Upper lobe of left lung (tissue), 6 donors: ENCODE measurements at regions not wholly inside any gene's neighbourhood (a gene's known extent, or its start where the extent isn't known, plus 50 kb on each side); places are given as distances from the start of the nearest gene placed in this dataset.
"Not testable (repeated sequence)": the region's sequence is repeated elsewhere in the genome, so short reads cannot be mapped to it uniquely, and the experiment has no call there.

Experiments used
- ATAC-seq, 2 donors: fragments of 200-7000 bp; cut with Tn5 transposase; one replicate each; pipeline ENCODE4 v1.9.1; 2022; ENCODE audit warnings: mild to moderate bottlenecking in 2 of 2, moderate library complexity in 2 of 2; ENCODE audit not compliant: low FRiP score in 2 of 2
- DNase-seq, 2 donors: peaks; one replicate each; pipeline ENCODE4 v3.0.0-alpha.2; 2019 to 2020
- H3K27ac ChIP-seq, 4 donors: fragments of 200-600 bp; sonication (generic); one replicate each; pipeline ENCODE4 v1.5.1; 2016 to 2019
- H3K27me3 ChIP-seq, 4 donors: fragments of 200-600 bp; sonication (generic); one replicate each; pipeline ENCODE4 v1.5.1; 2017 to 2019
- H3K36me3 ChIP-seq, 4 donors: fragments of 200-600 bp; sonication (generic); one replicate each; pipeline ENCODE4 v1.5.1; 2016 to 2019
- H3K4me1 ChIP-seq, 4 donors: fragments of 200-600 bp; sonication (generic); one replicate each; pipeline ENCODE4 v1.5.1; 2018 to 2019
- H3K4me3 ChIP-seq, 4 donors: fragments of 200-600 bp; sonication (generic); one replicate each; pipeline ENCODE4 v1.5.1; 2017 to 2019; ENCODE audit warnings: mild to moderate bottlenecking in 2 of 4, moderate library complexity in 1 of 4
- H3K9me3 ChIP-seq, 4 donors: fragments of 200-600 bp; sonication (generic); one replicate each; pipeline ENCODE4 v1.5.1; 2018 to 2019
- CTCF ChIP-seq, 6 experiments: fragments of 450-650 bp in 4 of 6; fragments of 200-600 bp in 2 of 6; sonication (generic) in 2 of 6; IDR thresholded peaks; one replicate each; pipeline ENCODE4 v1.5.1; 2016 to 2019; ENCODE audit warnings: antibody characterized with exemption in 6 of 6
- EP300 ChIP-seq, 4 donors: sonication (generic); formaldehyde crosslinking; IDR thresholded peaks; one replicate each; pipeline ENCODE4 v1.5.1; 2017; ENCODE audit warnings: antibody characterized with exemption in 4 of 4, control low read depth in 2 of 4
- POLR2A ChIP-seq, 4 donors: fragments of 450-650 bp; IDR thresholded peaks; one replicate each; pipeline ENCODE4 v1.5.1; 2016 to 2017; ENCODE audit warnings: antibody characterized with exemption in 4 of 4, mild to moderate bottlenecking in 2 of 4
- POLR2AphosphoS5 ChIP-seq, 2 donors: sonication (generic); formaldehyde crosslinking; IDR thresholded peaks; one replicate each; pipeline ENCODE4 v1.5.1; 2017; ENCODE audit warnings: antibody characterized with exemption in 2 of 2
- WGBS, 2 donors: methylation state at CpG; one replicate each; pipeline ENCODE4 v1.1.5; 2017 to 2018; 5-methylcytosine and 5-hydroxymethylcytosine counted together
- donor health status: DM: no; HTN: no; CAD: no; lungs with moderate emphysema.
- donor health status: DM: no; HTN: yes; CAD: no; lungs with severe emphysema.

DNA sequence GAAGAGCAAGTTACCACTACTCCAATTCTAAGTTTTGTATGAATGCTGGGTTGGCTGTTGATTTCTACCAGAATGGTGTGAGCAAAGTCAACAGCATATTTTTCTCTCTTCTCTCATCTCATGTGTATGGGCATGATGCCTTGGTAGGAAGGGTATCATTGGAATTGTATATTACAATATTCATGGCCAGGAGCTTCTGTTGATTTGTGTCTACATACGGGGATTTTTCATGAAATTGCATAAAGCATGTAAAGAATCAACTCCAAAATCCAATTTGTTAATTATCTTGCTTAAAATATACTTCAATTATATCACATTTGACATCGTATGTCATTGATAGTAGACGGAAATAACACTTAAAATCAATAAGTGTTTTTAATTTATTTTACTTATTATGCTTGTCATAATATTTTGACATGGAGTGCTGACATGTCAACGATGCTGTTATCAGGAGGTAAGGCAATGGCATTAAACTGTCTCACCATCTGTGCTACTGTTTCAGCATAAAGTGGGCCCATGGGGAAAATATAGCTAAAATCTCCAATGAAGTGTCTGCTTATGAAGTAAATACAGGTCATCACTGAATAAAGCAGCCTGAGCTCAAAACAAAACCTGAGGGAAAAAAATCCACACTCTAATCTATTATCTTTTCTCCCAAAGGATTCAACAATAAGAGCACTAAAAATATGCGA is 142.2 kb upstream of the NBPF11 start:
- no peak overlapping the region for H3K4me3 ChIP-seq
- no peaks in the 10 kb centered on the region for H3K36me3 ChIP-seq
- no peak for TF ChIP-seq POLR2AphosphoS5 (IDR thresholded peaks at IDR 0.05)
- TF ChIP-seq EP300 (IDR thresholded peaks at IDR 0.05): no peak
- TF ChIP-seq POLR2A (IDR thresholded peaks at IDR 0.05): no peak
- no peak for TF ChIP-seq CTCF (IDR thresholded peaks at IDR 0.05)
- 85 to 87% methylated on average over 5 of the region's 5 CpGs for whole genome bisulfite sequencing, 2 donors
- no peak overlapping the region for H3K27ac ChIP-seq
- DNase-seq (no peak), ATAC-seq (no peak)
- no peaks in the 10 kb centered on the region for H3K4me1 ChIP-seq
- no peaks in the 10 kb centered on the region for H3K9me3 ChIP-seq
- no peaks in the 10 kb centered on the region for H3K27me3 ChIP-seq

DNA sequence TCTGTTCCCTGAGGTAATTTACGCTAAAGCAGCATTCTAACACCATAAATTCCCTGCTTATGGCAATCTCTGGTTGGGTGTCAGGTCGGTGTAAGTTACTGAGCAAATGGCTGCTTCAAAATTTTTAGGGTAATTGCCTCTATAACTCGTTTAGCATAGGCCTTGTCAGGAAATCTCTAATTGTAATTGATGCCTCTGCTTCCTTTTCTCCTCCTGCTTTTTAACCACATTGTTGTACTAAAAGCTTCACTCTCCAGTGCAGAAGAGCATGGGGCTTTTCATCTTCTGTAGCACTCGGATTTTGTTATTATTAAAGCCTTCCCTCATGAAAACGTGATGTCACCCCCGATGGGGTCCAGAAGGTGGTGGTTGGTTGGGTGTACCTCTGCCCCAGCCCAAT is 141.6 kb upstream of the NBPF11 start:
- H3K4me1 ChIP-seq: no peaks in the 10 kb centered on the region
- H3K4me3 ChIP-seq: no peak overlapping the region
- H3K27me3 ChIP-seq: no peaks in the 10 kb centered on the region
- no peak for DNase-seq
- WGBS, 2 donors: 52 to 57% methylated on average over 6 of the region's 6 CpGs
- TF ChIP-seq EP300 (IDR thresholded peaks at IDR 0.05): no peak
- no peak overlapping the region for H3K27ac ChIP-seq
- no peaks in the 10 kb centered on the region for H3K9me3 ChIP-seq
- ATAC-seq: no peak
- H3K36me3 ChIP-seq: no peaks in the 10 kb centered on the region

GRCh38 chr1:148292915-148293314 is 140.8 kb upstream of the NBPF11 start:
- Histone ChIP-seq H3K9me3 (no peaks in the 10 kb centered on the region), H3K4me1 (no peaks in the 10 kb centered on the region), H3K27me3 (no peaks in the 10 kb centered on the region), H3K36me3 (no peaks in the 10 kb centered on the region), H3K4me3 (no peak overlapping the region), H3K27ac (no peak overlapping the region)
- TF ChIP-seq POLR2AphosphoS5 (IDR thresholded peaks at IDR 0.05) (no peak), EP300 (IDR thresholded peaks at IDR 0.05) (no peak), CTCF (IDR thresholded peaks at IDR 0.05) (no peak), POLR2A (IDR thresholded peaks at IDR 0.05) (no peak)
- DNase-seq (no peak), ATAC-seq (no peak)
- WGBS, 2 donors: 60 to 75% methylated on average over 2 of the region's 2 CpGs

DNA sequence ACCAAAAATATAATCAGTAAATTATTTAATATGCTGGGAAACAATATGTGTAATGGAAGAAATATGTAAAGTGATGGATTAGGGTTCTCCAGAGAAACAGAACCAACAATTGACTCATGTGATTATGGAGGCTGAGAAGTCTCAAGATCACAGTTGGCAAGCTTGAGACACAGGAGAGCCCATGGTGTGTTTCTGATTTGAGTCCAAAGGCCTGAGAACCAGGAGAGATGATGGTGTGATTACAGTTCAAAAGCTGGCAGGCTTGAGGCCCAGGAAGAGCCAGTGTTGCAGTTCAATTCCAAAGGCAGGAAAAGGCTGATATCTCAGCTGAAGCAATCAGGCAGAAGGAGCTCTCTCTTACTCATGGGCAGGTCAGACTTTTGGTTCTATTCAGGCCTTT is 138.8 kb upstream of the NBPF11 start:
- no peak for ATAC-seq
- DNase-seq: no peak
- H3K27ac ChIP-seq: no peak overlapping the region
- no peak for TF ChIP-seq POLR2AphosphoS5 (IDR thresholded peaks at IDR 0.05)
- no peak for TF ChIP-seq CTCF (IDR thresholded peaks at IDR 0.05)
- TF ChIP-seq POLR2A (IDR thresholded peaks at IDR 0.05): no peak
- TF ChIP-seq EP300 (IDR thresholded peaks at IDR 0.05): no peak
- no peak overlapping the region for H3K4me3 ChIP-seq
- no peaks in the 10 kb centered on the region for H3K36me3 ChIP-seq
- no peaks in the 10 kb centered on the region for H3K27me3 ChIP-seq
- no peaks in the 10 kb centered on the region for H3K9me3 ChIP-seq
- H3K4me1 ChIP-seq: no peaks in the 10 kb centered on the region

DNA sequence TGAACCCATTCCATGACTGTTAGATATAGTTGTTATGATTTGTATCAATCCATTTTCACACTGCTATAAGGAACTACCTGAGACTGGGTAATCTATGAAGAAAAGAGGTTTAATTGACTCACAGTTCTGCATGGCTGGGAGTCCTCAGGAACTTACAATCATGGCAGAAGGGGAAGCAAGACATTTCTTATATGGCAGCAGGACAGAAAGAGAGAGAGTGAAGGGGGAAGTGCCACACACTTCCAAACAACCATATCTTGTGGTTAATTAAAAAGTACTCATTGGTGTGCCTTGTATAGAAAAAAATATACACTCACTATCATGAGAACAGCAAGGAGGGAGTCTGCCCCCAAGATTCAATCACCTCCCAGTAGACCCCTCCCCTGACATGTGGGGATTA is 137.6 kb upstream of the NBPF11 start:
- no peaks in the 10 kb centered on the region for H3K27me3 ChIP-seq
- H3K4me3 ChIP-seq: no peak overlapping the region
- no peaks in the 10 kb centered on the region for H3K9me3 ChIP-seq
- no peaks in the 10 kb centered on the region for H3K4me1 ChIP-seq
- no peak overlapping the region for H3K27ac ChIP-seq
- TF ChIP-seq POLR2AphosphoS5 (IDR thresholded peaks at IDR 0.05) (no peak), CTCF (IDR thresholded peaks at IDR 0.05) (no peak), POLR2A (IDR thresholded peaks at IDR 0.05) (no peak), EP300 (IDR thresholded peaks at IDR 0.05) (no peak)
- H3K36me3 ChIP-seq: no peaks in the 10 kb centered on the region
- ATAC-seq: no peak
- no peak for DNase-seq

DNA sequence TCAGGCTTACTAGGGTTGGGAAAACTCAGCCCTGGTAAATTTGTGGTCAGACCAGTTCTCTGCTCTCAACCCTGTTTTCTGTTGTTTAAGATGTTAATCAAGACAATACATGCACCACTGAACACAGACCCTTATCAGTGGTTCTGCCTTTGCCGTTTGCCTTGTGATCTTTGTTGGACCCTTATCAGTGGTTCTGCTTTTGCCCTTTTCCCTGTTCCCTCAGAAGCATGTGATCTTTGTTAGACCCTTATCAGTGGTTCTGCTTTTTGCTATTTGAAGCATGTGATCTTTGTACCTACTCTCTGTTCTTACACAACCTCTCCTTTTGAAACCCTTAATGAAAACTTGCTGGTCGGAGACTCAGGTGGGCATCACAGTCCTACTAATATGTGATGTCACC is 133.9 kb upstream of the NBPF11 start:
- DNase-seq, H3K27ac ChIP-seq, H3K9me3 ChIP-seq, H3K4me1 ChIP-seq, H3K4me3 ChIP-seq, ATAC-seq, H3K36me3 ChIP-seq, H3K27me3 ChIP-seq: not testable (repeated sequence)
- 50 to 54% methylated on average over 2 of the region's 2 CpGs for WGBS, 2 donors

GRCh38 chr1:148280831-148281572 is 128.9 kb upstream of the NBPF11 start:
- not testable (repeated sequence) for H3K27ac ChIP-seq, H3K36me3 ChIP-seq, H3K27me3 ChIP-seq, DNase-seq, H3K9me3 ChIP-seq, H3K4me1 ChIP-seq
- WGBS, 2 donors: no CpG with 5 or more reads among the region's 50 CpGs
- peak overlapping the region in 2 of 4 donors; percentile 29 to 33 for H3K4me3 ChIP-seq
- peak; percentile 82 to 92 for ATAC-seq

GRCh38 chr1:148279002-148279542 is 127.0 kb upstream of the NBPF11 start:
- not testable (repeated sequence) for DNase-seq, H3K4me3 ChIP-seq, H3K27ac ChIP-seq, H3K27me3 ChIP-seq, H3K4me1 ChIP-seq, H3K36me3 ChIP-seq, H3K9me3 ChIP-seq, ATAC-seq
- WGBS, 2 donors: 63 to 68% methylated on average over 5 of the region's 5 CpGs
